ENCODE measurements at regions not wholly inside any gene's neighbourhood (a gene's known extent, or its start where the extent isn't known, plus 50 kb on each side); places are given as distances from the start of the nearest gene placed in this dataset.

DNA sequence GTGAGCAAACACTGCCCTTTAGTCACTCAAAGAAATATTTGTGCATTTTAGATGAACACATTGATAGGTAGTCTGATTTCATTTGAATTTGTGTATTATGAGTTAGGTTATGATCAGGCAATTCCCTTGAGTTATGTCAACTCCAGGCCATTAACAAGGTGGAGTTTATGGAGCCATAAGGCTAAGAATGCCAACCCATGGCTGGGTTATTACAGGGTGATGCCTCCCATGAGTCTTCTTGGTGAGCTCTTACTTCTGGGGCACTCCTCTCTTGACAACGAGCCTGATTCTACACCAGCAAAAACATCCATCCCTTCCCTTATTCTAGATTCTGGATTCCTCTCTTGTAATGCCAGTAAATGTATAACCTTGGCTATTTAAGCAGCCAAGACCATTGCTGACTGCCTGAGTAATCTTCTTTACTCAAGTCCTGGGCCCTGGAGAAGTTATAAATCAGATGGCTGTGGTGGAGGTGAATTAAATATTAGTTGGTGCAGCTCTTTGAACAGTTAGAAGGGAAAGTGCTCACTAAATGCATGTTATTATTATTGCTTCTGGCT lies 645.7 kb upstream of the TENM4 start:
- DNase-seq (ENCODE audit: low read depth in 2 of 2) = no peak

DNA sequence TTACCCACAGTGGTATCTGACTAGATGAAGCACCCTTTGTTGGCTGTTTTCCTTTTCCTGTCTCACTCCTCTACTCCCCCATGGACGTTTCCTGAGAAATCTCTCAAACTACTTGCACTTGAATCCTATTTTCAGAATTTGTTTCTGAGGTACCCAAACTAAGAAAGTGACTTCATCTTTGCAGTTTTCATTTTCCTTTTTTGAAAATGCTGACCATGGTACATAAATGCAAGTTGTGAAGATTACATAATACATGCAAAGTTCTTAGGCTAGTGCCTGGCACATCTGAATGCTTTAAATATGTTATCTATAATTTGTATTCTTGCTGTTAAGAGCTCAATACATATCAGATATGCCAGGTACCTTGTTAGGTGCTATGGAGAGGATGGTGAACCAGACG lies 644.7 kb upstream of the TENM4 start:
- no peak for DNase-seq (ENCODE audit: low read depth in 2 of 2)

DNA sequence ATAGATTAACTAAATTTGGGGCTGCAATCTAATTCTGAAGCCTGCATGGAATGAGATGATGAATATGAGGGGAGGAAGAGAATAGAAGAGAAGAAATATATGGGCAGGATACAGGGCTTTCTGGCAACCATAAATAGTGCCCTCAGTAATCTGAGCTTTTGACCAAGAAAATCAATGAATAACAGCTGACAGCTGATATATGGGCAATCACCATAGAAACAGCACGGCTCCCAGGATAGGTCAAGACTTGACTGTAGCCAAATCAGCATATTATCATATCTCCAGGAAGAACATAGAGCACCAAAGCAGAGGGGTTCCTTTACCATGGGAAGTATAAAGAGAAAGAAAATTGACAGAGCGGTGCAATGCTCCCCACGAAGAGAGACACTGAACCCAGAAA lies 643.8 kb upstream of the TENM4 start:
- DNase-seq (ENCODE audit: low read depth in 2 of 2) = no peak

DNA sequence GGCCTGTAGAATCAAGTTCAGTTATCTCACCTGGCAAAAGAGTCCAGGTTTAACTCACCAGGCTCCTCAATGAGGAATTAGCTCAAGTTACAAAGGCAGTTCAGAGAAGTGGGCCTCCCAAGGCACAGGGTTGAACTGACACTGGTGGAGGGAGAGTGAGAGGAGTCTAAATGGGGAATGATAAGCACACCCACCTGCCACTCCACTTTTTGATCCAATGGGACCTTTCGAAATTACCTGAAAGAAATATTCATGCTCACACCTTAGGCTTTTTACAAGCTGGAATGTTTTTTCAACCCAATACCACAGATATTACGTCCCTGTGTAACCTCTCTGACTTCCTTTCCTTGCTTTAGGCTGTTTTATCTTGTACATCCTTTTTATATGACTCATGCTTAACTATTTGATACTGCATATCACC lies 642.7 kb upstream of the TENM4 start:
- DNase-seq (ENCODE audit: low read depth in 2 of 2) = no peak

DNA sequence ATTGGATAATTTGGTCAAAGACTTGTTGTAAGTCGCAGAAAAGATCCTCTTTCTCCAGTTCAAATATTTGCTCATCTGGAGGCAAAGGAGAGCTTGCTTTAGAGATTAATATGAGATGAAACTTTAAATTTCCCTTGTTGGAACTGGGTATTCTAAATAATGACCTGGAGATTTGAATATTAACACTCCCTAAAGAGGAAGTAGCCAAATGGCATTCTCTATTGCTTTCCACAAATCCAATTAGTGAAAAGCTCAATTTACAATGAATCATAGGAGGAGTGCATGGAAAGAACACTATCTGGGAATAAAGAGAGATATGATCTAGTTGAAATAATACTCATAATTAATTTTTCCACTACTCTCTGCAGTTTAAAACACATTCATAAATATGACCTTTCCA lies 641.6 kb upstream of the TENM4 start:
- no peak for DNase-seq (ENCODE audit: low read depth in 2 of 2)

DNA sequence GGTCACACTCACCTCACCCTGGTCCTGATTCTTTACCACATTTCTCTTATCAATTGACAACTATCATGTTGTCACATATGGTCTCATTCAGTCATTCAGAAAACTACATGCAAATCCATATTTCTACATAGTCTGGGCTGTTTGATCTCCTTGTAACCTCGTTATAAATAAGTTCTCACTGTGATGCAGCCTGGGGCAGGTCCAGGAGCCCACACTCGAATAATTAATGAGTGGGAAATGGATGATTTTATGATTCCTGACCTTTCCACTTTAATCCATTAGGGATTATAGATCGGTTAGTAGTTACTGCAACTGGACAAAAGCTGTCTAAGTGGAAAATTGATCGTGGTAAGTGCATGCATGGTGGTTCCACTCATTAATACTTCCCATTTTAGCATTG lies 636.3 kb upstream of the TENM4 start:
- no peak for DNase-seq (ENCODE audit: low read depth in 2 of 2)

DNA sequence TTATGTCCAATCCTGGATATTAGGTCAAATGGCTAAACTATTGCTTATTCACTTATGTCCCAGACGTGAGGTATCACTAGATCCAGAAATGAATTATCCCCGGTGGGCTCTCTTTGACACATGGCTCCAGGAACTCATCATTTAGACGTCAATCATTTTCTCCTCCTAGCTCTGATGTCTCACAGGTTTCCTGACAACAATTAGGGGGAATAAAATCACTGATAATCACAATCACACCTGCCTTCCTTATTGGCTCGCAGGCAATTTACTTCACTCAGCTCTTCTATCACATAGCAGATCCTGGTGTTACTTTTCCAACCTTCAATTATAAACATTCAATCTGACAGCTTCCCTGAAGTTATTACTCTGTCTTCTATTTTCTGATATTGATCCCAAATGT lies 634.0 kb upstream of the TENM4 start:
- no peak for DNase-seq (ENCODE audit: low read depth in 2 of 2)

DNA sequence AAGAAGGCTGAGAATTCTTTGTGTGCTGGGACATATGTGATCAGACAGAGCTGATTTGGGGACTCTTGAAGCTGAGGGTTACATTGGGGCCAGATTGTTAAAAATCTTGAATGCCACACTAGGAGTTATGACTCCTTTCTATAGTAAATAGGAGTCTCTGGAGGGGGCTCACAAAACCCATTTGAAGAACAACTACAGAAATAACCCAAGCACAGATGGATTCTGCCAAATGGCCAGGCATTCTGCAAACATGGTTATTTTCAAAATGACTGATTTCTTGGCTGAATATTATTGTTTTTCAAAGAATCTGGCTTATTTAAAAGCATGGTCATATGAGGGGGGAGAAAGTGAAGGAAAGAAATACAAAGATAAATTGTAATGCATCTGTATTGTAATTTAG lies 625.5 kb upstream of the TENM4 start:
- DNase-seq (ENCODE audit: low read depth in 2 of 2) = no peak

DNA sequence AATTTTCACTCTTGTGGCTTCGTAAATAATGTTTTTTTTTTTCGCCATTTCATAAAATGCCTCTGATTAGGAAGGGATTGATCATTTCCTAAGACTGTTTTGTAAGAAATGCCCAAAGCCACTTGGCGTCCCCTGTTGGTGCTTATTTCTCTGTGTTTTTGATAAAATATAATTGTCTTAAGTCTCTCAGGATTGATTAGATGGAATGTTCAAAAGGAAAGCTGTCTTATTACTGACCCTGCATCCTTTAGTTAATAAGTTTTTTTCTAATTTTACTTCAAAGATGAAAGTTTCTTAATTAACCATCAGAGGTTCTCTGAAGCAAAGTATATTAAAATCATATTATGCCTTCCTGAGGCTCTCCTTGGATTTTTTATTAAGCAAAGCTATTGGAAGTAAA lies 624.3 kb upstream of the TENM4 start:
- DNase-seq (ENCODE audit: low read depth in 2 of 2) = no peak

DNA sequence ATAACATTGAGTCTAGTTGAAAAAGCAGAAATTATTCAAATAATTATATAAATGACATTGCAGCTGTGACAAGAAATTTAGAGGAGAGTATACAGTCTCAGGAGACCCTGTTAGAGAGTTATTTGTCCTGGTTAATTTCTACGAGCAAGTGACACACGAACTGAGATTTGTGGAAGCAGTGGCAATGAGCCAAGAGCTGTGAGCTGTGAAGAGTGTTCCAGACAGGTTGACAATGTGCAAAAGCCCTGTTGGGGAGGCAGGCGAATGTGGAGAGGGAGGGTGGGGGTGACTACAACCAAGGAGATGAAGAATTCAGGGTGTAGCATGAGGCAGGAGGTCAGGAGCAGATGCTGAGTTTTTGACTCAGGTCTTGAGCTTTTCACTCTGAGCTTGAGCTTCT lies 620.2 kb upstream of the TENM4 start:
- no peak for DNase-seq (ENCODE audit: low read depth in 2 of 2)

DNA sequence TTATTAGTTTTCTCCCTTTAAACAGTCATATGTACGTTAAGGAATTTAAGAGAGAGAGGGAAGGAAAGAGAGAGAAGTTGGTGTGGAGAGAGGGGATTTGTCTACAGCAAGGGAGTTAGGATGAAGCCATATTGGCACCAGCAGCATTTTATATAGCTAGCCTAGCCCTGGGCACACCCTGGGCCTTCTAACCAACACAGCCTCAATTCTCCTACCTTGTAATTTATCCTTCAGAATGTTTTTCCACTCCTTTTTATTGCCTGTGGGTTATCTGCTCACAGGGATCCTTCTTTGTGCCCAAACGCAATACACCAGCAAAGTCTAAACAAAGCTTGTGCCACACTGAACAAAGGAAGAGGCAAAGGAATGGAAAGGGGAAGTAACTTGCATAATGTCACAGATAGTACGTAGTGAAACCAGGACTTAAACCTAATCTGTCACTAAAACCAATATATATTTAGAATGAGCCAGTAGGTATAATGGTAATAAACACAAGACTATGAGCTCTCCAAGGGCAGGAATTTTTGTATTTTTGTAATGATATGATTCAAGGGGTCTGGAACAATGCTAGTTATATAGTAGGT lies 613.8 kb upstream of the TENM4 start:
- no peak for DNase-seq (ENCODE audit: low read depth in 2 of 2)

DNA sequence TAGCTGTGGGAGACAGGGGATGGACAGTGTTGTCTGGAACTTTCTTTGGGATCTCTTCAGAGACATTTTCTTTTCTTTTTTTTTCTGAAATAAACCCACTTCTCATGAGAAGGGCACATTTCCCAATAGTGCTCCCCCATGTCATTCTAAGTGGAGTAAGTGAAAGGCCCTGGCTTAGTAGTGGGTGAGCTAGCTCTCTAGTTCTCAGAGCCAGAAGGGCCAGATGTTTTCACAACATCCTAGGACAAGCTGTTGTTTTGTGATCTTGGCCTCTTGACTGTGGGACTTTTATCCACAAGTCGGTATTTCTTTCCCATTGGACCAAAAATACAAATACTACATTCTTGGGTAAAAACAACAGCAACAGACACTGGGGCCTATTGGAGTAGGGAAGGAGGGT lies 607.7 kb upstream of the TENM4 start:
- no peak for DNase-seq (ENCODE audit: low read depth in 2 of 2)

DNA sequence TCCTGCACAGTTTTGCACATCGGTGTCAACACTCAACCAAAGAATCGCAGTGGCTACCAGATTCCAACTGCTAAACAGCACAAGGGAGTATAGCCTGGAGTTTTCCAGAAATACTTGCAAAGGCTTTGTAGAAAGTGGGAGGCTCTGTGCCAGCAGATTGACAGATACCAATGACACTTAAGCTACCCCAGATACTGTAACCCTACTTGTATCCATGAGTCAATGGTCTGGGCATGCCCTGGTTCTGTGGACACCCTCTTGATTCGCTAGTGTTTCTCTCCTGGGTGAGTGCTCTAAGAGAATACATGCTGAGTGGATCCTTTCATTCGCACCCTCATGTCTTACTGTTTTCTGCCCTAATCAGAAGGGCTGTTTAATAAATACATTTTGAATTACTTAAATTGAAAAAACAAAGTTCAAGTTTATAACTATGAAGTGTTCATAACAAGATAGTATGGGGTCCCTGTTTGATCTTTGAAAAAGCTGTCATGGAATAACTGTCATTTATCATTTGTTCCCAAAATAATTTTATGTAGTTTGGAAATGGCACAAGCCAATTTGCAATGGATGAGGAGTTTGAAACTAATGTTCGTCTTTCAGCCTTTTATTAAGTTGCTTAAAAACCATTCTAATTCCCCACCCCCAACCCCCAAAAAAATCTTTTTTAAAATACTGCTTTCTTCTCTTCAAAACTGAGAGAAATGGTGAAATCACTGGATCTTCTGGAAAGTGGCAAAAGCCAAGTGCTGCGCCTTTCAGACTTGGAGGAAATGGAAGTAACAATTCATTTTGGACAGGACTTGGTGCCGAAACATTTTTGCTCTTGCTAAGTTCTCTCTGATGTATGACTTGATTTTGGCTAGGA lies 600.5 kb upstream of the TENM4 start:
- no peak for DNase-seq (ENCODE audit: low read depth in 2 of 2)

DNA sequence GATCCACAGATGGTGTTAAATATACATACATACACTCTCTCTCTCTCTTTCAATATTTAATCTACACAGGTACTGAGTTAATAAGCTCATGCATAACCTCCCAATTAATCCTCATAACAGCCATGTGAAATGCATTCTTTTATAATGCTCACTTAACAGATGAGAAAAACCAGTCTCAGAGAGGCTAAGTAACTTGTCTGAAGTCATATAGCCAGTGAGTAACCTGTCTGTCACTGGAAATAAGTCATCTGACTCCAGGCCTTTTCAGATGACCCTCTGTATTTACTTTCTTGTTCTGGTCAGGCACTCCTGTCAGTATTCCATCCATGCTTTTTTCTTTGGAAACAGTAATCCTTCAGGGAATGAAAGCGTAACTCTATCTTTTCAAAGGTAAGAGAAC lies 594.0 kb upstream of the TENM4 start:
- DNase-seq (ENCODE audit: low read depth in 2 of 2) = no peak

DNA sequence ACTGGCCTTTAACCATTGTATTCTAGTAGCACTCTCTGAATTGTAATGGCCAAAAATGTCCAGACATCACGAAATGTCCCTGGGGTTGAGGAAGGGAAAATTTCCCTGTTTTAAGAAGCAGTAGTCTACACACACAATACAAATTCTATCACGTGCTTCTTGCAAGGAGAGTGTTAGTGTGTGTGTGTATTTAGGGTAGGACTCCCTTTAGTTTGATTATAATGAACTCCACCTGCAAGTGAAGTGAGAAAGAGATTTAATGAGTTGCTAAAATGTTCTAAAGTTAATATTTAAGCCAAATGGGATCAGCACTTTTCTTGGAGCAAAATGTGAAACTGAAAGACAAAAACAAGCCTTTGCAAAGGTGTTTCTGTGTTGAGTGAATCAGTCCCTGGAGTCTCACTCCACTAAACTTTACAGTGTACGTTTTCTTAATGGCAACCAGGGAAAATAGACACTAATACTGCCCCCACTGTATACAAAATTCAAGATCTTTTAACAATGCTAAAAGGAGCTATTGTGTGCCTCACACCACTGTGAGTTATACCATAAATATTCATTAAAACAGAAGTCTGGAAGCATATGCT lies 590.3 kb upstream of the TENM4 start:
- no peak for DNase-seq (ENCODE audit: low read depth in 2 of 2)

DNA sequence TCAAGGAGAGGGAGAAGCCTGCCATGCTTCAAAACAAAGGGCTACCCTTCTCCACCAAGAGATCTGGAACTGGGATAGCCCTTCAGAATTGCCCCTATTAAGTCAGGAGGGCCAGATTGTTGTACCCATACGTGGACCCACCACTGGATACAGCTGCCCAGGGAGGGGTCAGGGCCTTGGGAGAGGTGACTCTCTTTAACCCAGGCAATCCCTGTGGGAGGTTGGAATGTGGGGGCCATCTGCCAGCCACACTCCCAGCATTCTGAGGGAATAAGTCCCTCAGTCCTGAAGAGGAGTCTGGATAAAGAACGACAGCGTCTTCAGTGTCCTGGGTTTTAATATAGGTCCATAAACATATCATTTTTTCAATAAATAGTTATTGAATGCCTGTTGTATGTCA lies 588.2 kb upstream of the TENM4 start:
- DNase-seq (ENCODE audit: low read depth in 2 of 2) = no peak

DNA sequence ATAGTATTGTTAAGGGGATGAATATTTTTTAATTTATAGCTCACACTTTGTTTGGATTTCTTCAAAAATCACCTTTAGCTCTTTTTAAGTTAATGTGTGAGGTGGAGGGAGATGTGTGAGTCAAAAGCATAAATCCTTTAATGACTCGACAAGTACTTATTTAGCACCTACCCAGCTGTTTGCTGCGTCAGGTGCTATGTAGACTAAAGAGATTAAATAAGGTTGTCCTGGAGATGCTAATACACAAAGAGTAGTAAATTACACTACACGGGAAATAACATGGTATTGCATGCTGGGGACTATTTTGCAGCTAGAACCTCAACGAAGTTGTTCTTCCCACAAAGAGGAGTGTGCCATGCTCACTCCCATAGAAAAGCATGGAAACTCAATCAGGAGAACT lies 583.3 kb upstream of the TENM4 start:
- DNase-seq (ENCODE audit: low read depth in 2 of 2) = no peak

DNA sequence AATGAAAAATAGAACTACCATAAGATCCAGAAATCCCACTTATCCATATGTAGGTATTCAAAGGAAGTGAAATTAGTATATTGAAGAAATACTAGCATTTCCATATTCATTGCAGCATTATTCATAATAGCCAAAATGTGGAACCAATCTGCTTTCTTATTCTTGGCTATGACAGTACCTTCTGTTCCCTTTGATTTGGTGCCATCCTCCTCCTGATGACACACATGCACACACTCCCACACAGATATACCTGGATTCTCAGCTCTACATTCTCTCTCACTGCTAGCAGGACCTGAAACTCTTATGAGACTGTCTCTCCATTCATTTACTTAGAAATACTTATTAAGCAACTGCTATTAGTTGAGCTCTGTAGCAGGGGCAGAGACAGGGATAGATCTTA lies 582.6 kb upstream of the TENM4 start:
- no peak for DNase-seq (ENCODE audit: low read depth in 2 of 2)

DNA sequence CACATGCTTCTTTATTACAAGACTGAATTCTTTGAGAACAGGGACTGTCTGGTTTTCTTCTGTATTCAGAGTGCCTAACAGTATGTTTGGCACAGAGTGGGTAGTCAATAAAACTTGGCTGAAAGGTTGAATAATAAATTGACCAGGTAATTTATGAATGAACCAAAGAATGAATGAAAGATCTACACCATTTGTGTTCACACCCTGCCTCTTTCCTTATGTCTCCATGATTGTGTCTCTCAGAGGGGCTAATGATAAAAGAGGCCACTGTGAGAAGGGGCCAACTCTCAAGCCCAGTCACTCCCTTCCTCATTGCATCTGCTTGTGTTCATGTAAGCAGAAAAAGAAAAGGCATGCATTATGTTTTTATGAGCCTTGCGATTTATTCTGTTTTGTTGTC lies 569.7 kb upstream of the TENM4 start:
- no peak for DNase-seq (ENCODE audit: low read depth in 2 of 2)

DNA sequence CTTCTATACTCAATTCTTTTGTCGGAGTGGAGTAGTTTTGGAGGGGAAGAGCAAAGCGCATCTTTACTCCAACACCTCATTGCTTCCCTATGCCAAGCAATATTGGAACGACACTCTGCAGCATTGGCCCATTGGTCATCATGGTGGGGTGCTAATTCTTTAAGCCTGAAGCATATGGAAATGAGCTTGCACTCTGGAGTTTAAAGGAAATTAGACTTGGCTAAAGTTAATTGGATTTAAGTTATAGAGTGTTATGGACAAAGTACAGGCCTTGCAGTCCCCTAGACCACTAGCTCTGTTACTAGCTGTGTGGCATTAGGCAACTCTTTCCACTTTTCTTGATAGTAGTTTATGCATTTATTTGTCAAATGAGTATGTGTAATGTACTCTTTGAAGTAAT lies 568.3 kb upstream of the TENM4 start:
- DNase-seq (ENCODE audit: low read depth in 2 of 2) = no peak

DNA sequence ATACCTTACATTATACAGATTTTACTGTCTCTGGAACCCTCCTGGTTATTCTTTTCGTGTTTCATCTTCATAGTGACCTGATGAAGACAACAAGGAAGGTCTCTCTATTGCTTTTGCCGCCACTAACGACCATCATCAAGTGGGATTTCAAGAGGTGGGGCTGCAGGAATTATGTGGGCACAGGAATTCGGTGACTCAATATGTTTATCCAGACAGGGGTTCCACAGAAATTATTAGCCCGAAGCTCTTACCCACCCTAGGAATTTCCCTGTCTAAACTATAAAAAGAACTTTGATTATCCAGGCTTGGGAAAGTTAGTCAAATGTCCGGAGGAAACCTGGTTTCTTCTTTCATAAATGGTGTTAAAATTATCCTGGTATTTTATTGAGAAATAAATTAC lies 566.8 kb upstream of the TENM4 start:
- DNase-seq (ENCODE audit: low read depth in 2 of 2) = no peak

DNA sequence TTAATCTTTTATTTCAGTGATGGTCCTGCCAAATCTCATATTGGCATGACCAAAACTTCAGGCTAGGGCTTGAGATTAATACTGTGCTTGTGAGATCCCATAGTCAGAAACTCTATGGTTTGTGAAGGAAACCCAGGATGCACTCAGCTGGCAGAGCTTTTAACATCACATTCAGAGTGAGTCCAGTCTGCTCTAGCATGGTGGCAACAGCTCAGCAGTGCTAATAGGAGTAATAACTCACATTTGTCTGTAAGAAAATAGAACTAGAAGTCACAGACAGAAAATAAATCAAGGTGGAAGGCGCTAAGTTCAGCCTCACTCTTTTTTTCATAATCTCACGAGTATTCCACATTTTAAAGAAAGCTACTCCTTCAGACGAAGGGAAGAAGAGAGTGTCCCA lies 549.3 kb upstream of the TENM4 start:
- DNase-seq (ENCODE audit: low read depth in 2 of 2) = no peak

DNA sequence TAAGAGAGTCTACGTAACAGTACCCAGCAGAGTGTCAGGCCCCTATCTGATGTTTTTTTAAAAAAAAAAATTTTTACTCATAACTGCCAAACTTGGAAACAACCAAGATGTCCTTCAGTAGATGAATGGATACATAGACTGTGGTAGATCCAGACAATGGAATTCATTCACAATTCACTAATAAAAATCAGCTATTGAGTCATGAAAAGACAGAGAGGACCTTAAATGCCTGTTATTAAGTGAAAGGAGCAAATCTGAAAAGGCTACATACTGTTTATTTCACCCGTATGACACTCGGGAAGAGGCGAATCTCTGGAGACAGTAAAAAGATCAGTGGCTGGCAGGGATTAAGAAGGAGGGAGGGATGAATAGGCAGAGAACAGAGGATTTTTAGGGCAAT lies 541.4 kb upstream of the TENM4 start:
- no peak for DNase-seq (ENCODE audit: low read depth in 2 of 2)

All from fibroblast of skin of left quadriceps (primary cell).